ENCODE measurements at regions not wholly inside any gene's neighbourhood (a gene's known extent, or its start where the extent isn't known, plus 50 kb on each side); places are given as distances from the start of the nearest gene placed in this dataset.

DNA sequence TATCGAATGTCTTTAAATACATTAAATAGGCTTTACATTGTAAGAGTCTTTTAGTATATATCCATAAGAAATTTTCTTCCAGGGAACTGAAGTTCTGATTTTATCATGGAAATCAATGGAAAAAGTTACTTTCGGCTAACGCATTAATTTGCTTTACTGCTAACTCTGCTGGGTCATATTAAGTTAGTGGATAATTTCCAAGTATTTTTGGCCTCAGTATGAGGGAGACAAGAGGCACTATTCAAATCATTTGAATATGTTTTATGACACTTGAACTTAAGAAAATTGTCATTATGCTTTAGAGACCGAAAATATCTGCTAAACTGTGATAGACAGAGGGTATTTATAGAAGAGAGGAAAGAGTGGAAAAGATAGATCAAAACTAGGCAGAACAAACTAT lies 237.5 kb downstream of the PCDH7 start:
- TF ChIP-seq, protein P1, sequence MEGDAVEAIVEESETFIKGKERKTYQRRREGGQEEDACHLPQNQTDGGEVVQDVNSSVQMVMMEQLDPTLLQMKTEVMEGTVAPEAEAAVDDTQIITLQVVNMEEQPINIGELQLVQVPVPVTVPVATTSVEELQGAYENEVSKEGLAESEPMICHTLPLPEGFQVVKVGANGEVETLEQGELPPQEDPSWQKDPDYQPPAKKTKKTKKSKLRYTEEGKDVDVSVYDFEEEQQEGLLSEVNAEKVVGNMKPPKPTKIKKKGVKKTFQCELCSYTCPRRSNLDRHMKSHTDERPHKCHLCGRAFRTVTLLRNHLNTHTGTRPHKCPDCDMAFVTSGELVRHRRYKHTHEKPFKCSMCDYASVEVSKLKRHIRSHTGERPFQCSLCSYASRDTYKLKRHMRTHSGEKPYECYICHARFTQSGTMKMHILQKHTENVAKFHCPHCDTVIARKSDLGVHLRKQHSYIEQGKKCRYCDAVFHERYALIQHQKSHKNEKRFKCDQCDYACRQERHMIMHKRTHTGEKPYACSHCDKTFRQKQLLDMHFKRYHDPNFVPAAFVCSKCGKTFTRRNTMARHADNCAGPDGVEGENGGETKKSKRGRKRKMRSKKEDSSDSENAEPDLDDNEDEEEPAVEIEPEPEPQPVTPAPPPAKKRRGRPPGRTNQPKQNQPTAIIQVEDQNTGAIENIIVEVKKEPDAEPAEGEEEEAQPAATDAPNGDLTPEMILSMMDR (IDR thresholded peaks at IDR 0.05; ENCODE audit: control extremely low read depth in 1 of 3, insufficient read depth in 1 of 3, low read depth in 1 of 3, low read length in 3 of 3) = no peak
- TF ChIP-seq EZH2 (IDR thresholded peaks at IDR 0.05; ENCODE audit: low read depth, low read length, severe bottlenecking) = no peak
